Loucy (cell line): ENCODE measurements at regions not wholly inside any gene's neighbourhood (a gene's known extent, or its start where the extent isn't known, plus 50 kb on each side); places are given as distances from the start of the nearest gene placed in this dataset.

Source experiments
- CTCF ChIP-seq: fragments of 200-600 bp; sonication (generic); conservative IDR thresholded peaks from 2 replicates; pipeline ENCODE4 v1.5.1; 2014; ENCODE audit warnings: mild to moderate bottlenecking, antibody characterized with exemption, low read length
- EZH2phosphoT487 ChIP-seq: fragments of 200-600 bp; IDR thresholded peaks from 2 replicates; pipeline ENCODE4 v1.6.1; 2018; ENCODE audit warnings: antibody characterized with exemption, mild to moderate bottlenecking, moderate library complexity, borderline replicate concordance

- TF ChIP-seq EZH2phosphoT487 (no peak), CTCF (no peak)
Observed at GRCh38 chr5:105922574-105922973, 1748.2 kb downstream of the EFNA5 start.
